Nephron progenitor cell (in vitro differentiated cells): ENCODE measurements at regions not wholly inside any gene's neighbourhood (a gene's known extent, or its start where the extent isn't known, plus 50 kb on each side); places are given as distances from the start of the nearest gene placed in this dataset.
"Not testable (repeated sequence)": the region's sequence is repeated elsewhere in the genome, so short reads cannot be mapped to it uniquely, and the experiment has no call there.

Experiments
- DNase-seq: peaks from one replicate; pipeline ENCODE4 v3.0.0; 2021
- H3K27ac Mint-ChIP-seq: 2 replicates; pipeline ENCODE4 v1.8.0; 2021; ENCODE audit warnings: mild to moderate bottlenecking, moderate library complexity, mixed read lengths
- H3K27me3 Mint-ChIP-seq: 2 replicates; pipeline ENCODE4 v1.8.0; 2021; ENCODE audit warnings: mild to moderate bottlenecking, low read depth, mixed read lengths; ENCODE audit not compliant: poor library complexity
- H3K36me3 Mint-ChIP-seq: 2 replicates; pipeline ENCODE4 v1.8.0; 2021; ENCODE audit warnings: low read depth, mixed read lengths
- H3K4me1 Mint-ChIP-seq: 2 replicates; pipeline ENCODE4 v1.8.0; 2021; ENCODE audit warnings: mixed read lengths
- H3K4me3 Mint-ChIP-seq: 2 replicates; pipeline ENCODE4 v1.8.0; 2021; ENCODE audit warnings: mild to moderate bottlenecking, moderate library complexity, mixed read lengths
- H3K9me3 Mint-ChIP-seq: 2 replicates; pipeline ENCODE4 v1.8.0; 2021; ENCODE audit warnings: mild to moderate bottlenecking, moderate library complexity, mixed read lengths
- TF ChIP-seq, protein P1 (sequence below): fragments of 200-600 bp; sonication (generic); IDR thresholded peaks from 2 replicates; pipeline ENCODE4 v1.5.0; 2021; ENCODE audit warnings: antibody characterized with exemption

DNA sequence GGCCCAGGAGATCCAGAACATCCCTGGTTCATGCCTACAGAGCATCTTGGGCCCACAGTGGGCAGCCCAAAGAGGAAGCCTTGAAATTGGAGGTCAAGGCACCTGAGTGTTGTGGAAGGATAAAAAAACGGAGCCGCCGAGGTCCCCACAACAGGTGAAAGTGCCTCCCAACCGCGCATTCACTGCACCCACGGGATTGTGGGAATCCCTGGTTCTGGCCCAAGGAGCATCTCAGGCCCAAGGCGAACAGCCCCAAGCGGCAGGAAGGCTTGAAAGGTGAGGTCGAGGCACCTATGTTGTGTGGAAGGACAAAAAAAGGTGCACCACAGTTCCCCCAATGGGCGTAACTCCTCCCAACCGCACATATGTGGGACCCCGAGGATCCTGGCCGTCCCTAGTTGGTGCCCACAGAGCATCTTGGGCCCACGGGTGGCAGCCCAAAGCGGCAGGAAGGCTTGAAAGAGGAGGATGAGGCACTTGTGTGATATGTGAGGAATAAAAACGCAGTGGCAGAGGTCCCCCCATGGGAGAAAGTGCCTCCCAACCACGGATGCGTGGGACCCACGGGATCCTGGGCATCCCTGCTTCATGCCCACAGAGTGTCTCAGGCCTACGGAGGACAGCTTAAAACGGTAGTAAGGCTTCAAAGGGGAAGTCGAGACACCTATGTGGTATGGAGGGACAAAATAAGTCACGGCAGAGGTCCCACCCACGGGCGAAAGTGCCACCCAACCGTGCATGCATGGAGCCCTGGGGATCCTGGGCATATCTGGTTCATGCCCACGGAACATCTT is 583.9 kb downstream of the ALG10 start:
- no peak for DNase-seq
- Mint-ChIP-seq H3K4me1 (no peaks in the 10 kb centered on the region), H3K27ac (no peak overlapping the region), H3K36me3 (no peaks in the 10 kb centered on the region), H3K9me3 (peaks cover 92% of the 10 kb centered on the region), H3K27me3 (no peaks in the 10 kb centered on the region), H3K4me3 (no peak overlapping the region)
- TF ChIP-seq, protein P1, sequence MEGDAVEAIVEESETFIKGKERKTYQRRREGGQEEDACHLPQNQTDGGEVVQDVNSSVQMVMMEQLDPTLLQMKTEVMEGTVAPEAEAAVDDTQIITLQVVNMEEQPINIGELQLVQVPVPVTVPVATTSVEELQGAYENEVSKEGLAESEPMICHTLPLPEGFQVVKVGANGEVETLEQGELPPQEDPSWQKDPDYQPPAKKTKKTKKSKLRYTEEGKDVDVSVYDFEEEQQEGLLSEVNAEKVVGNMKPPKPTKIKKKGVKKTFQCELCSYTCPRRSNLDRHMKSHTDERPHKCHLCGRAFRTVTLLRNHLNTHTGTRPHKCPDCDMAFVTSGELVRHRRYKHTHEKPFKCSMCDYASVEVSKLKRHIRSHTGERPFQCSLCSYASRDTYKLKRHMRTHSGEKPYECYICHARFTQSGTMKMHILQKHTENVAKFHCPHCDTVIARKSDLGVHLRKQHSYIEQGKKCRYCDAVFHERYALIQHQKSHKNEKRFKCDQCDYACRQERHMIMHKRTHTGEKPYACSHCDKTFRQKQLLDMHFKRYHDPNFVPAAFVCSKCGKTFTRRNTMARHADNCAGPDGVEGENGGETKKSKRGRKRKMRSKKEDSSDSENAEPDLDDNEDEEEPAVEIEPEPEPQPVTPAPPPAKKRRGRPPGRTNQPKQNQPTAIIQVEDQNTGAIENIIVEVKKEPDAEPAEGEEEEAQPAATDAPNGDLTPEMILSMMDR, result no peak

DNA sequence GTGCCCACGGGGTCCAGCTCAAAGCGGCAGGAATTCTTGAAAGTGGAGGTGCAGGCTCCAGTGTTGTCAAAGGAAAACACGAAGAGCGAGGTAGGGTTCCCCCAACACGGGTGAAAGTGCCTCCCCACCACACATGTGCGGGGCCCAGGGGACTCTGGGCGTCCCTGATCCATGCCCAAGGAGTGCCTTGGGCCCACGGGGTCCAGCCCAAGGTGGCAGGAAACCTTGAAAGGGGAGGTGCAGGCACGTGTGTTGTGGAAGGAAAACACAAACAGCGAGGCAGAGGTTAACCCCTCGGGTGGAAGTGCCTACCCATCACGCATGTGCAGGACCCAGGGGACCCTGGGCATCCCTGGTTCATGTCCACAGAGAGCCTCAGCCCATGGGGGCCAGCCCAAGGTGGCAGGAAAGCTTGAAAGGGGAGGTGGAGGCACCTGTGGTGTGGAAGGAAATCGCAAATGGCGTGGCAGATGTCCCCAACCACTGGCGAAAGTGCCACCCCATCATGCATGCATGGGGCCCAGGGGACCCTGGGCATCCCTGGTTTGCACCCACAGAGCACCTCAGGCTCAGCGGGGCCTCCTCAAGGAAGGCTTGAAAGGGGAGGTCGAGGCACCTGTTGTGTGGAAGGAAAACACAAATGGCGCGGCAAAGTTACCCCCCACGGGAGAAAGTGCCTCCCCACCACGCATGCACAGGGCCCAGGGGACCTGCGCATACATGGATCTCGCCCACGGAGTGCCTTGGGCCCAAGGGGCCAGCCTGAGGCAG is 584.6 kb downstream of the ALG10 start:
- H3K27me3 Mint-ChIP-seq, result peaks cover 2% of the 10 kb centered on the region
- TF ChIP-seq, protein P1, result no peak
- H3K4me1 Mint-ChIP-seq, result no peaks in the 10 kb centered on the region
- no peak overlapping the region for H3K27ac Mint-ChIP-seq
- no peak for DNase-seq
- H3K36me3 Mint-ChIP-seq, result no peaks in the 10 kb centered on the region
- no peak overlapping the region for H3K4me3 Mint-ChIP-seq
- H3K9me3 Mint-ChIP-seq, result peaks cover 92% of the 10 kb centered on the region

DNA sequence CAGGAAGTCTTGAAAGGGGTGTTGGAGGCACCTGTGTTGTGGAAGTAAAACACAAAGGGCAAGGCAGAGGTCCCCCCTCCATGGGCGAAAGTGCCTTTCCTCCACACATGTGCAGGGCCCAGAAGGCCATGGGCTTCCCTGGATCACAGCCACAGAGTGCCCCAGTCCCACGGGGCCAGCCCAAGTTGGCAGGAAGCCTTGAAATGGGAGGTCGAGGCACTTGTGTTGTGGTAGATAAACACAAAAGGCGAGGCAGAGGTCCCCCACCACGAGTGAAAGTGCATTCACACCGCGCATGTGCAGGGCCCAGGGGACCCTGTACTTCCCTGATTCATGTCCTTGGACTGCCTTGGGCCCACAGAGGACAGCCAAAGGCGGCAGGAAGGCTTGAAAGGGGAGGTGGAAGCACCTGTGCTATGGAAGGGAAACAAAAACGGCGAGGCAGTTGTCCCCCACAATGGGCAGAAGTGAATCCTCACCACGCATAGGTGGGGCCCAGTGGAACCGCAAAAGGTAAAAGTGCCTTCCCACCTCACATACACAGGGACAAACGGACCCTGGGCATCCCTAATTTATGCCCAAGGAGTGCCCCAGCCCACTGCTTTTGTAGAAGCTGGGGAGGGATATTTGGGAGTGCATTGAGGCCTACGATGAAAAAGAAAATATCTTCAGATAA is 585.4 kb downstream of the ALG10 start:
- peaks cover 2% of the 10 kb centered on the region for H3K27me3 Mint-ChIP-seq
- H3K27ac Mint-ChIP-seq, result no peak overlapping the region
- H3K4me3 Mint-ChIP-seq, result no peak overlapping the region
- DNase-seq, result no peak
- peaks cover 92% of the 10 kb centered on the region for H3K9me3 Mint-ChIP-seq
- TF ChIP-seq, protein P1, result no peak
- H3K4me1 Mint-ChIP-seq, result no peaks in the 10 kb centered on the region
- no peaks in the 10 kb centered on the region for H3K36me3 Mint-ChIP-seq

DNA sequence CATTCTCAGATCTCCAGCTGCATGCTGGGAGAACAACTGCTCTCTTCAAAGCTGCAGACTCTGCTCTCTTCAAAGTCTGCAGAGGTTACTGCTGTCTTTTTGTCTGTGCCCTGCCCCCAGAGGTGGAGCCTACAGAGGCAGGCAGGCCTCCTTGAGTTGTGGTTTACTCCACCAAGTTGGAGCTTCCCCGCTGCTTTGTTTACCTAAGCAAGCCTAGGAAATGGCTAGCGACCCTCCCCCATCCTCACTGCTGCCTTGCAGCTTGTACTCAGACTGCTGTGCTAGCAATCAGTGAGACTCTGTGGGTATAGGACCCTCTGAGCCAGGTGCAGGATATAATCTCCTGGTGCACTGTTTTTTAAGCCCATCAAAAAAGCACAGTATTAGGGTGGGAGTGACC is 591.7 kb downstream of the ALG10 start:
- not testable (repeated sequence) for H3K27me3 Mint-ChIP-seq, DNase-seq, H3K27ac Mint-ChIP-seq, H3K36me3 Mint-ChIP-seq, H3K4me3 Mint-ChIP-seq, H3K4me1 Mint-ChIP-seq
- peaks cover 96% of the 10 kb centered on the region for H3K9me3 Mint-ChIP-seq

DNA sequence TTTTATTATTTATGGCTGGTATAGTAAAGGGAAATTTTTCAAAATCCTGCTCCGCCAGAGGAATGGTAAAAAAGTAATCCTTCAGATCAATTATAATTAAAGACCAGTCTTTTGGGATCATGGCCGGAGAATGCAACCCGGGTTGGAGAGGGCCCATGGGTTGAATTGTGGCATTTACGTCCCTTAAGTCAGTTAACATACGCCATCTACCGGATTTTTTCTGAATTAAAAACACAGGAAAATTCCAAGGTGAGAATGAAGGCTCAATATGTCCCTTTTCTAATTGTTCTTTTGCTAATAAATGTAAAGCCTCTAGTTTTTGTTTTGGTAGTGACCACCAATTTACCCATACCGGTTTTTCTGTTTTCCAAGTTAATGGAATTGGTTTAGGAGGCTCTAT is 602.8 kb downstream of the ALG10 start:
- Mint-ChIP-seq H3K9me3 (peaks cover 90% of the 10 kb centered on the region), H3K4me1 (no peaks in the 10 kb centered on the region)

More for the DNA sequence above, 602.8 kb downstream of the ALG10 start:
- DNase-seq, result no peak
- Mint-ChIP-seq H3K27me3 (no peaks in the 10 kb centered on the region), H3K27ac (no peak overlapping the region), H3K36me3 (no peaks in the 10 kb centered on the region), H3K4me3 (no peak overlapping the region)
- TF ChIP-seq, protein P1, result no peak
